ENCODE measurements at regions not wholly inside any gene's neighbourhood (a gene's known extent, or its start where the extent isn't known, plus 50 kb on each side); places are given as distances from the start of the nearest gene placed in this dataset.

DNA sequence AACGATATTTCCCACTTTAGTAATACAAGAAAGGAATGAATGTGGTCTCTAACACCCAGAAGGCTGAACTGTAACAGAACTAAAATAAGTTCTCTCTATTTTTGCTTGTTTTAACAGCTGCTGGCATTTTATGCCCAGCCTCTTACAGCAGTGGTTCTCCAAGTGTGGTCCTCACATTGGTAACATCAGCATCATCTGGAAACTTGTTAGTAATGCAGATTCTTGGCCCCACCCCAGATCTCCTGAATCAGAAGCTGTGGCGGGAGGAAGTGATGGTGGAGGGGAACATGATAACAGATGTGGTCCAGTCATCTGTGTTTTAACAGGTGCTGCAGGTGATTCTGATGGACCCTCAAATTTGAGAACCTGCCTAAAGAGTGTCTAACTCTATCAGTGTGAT is 170.1 kb downstream of the TMEM26 start:
- DNase-seq (ENCODE audit: low read depth in 2 of 2) = peak in 1 of 2 donors; percentile 68
- Histone ChIP-seq H4K20me1 (ENCODE audit: control insufficient read depth, extremely low read depth, insufficient read depth, low read length) (no peaks in the 10 kb centered on the region), H3K4me3 (replicated peaks in 1 of 4; ENCODE audit: control extremely low read depth in 1 of 4, insufficient read depth in 1 of 4, low read depth in 3 of 4, low read length in 4 of 4) (no peak overlapping the region), H2AFZ (ENCODE audit: low read length) (no peak overlapping the region), H3K4me1 (ENCODE audit: control insufficient read depth, extremely low read depth, insufficient read depth, low read length) (peaks cover 3% of the 10 kb centered on the region), H3K4me2 (ENCODE audit: extremely low read depth, insufficient read depth, low read length) (no peak overlapping the region), H3K36me3 (ENCODE audit: control insufficient read depth, insufficient read depth, low read length) (no peaks in the 10 kb centered on the region), H3K27me3 (ENCODE audit: control insufficient read depth, insufficient read depth, low read length) (no peaks in the 10 kb centered on the region), H3K9me3 (ENCODE audit: control insufficient read depth, insufficient read depth, low read depth, low read length) (no peaks in the 10 kb centered on the region), H3K9ac (ENCODE audit: insufficient read depth, low read length) (no peak overlapping the region), H3K79me2 (ENCODE audit: control insufficient read depth, insufficient read depth, low read length) (no peaks in the 10 kb centered on the region), H3K27ac (ENCODE audit: insufficient read depth, low read length) (no peak overlapping the region)
- TF ChIP-seq EZH2 (IDR thresholded peaks at IDR 0.05; ENCODE audit: low read length, missing control alignments) (no peak), CTCF (conservative IDR thresholded peaks at IDR 0.05 in 1 of 2, IDR thresholded peaks at IDR 0.05 in 1 of 2; ENCODE audit: low read depth in 1 of 2, low read length in 2 of 2) (no peak)

DNA sequence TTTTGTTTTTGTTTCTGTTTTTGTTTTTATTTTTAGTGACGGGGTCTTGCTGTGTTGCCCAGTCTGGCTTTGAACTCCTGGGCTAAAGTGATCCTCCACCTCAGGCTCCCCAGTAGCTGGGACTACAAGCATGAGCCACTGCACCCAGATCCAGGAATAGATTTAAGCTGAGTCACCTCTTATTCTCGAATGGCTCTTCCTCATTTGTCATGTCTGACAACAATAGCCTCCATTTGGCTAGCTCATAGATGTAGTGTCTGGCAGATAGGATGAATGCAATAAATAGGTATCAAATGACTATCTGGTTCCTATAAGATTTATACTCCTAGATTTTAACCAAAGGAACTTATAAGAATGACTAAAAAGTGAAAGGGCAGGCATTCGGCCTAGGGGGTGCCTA is 172.9 kb downstream of the TMEM26 start:
- H2AFZ ChIP-seq (ENCODE audit: low read length) = no peak overlapping the region
- H3K79me2 ChIP-seq (ENCODE audit: control insufficient read depth, insufficient read depth, low read length) = no peaks in the 10 kb centered on the region
- TF ChIP-seq CTCF (conservative IDR thresholded peaks at IDR 0.05 in 1 of 2, IDR thresholded peaks at IDR 0.05 in 1 of 2; ENCODE audit: low read depth in 1 of 2, low read length in 2 of 2) (no peak), EZH2 (IDR thresholded peaks at IDR 0.05; ENCODE audit: low read length, missing control alignments) (no peak)
- H3K4me3 ChIP-seq (replicated peaks in 1 of 4; ENCODE audit: control extremely low read depth in 1 of 4, insufficient read depth in 1 of 4, low read depth in 3 of 4, low read length in 4 of 4) = no peak overlapping the region
- H3K4me2 ChIP-seq (ENCODE audit: extremely low read depth, insufficient read depth, low read length) = no peak overlapping the region
- H3K27me3 ChIP-seq (ENCODE audit: control insufficient read depth, insufficient read depth, low read length) = no peaks in the 10 kb centered on the region
- H3K9me3 ChIP-seq (ENCODE audit: control insufficient read depth, insufficient read depth, low read depth, low read length) = no peaks in the 10 kb centered on the region
- no peaks in the 10 kb centered on the region for H3K36me3 ChIP-seq (ENCODE audit: control insufficient read depth, insufficient read depth, low read length)
- peak in 1 of 2 donors; percentile 87 for DNase-seq (ENCODE audit: low read depth in 2 of 2)
- H3K4me1 ChIP-seq (ENCODE audit: control insufficient read depth, extremely low read depth, insufficient read depth, low read length) = peaks cover 3% of the 10 kb centered on the region
- no peak overlapping the region for H3K9ac ChIP-seq (ENCODE audit: insufficient read depth, low read length)
- no peaks in the 10 kb centered on the region for H4K20me1 ChIP-seq (ENCODE audit: control insufficient read depth, extremely low read depth, insufficient read depth, low read length)
- H3K27ac ChIP-seq (ENCODE audit: insufficient read depth, low read length) = no peak overlapping the region

GRCh38 chr10:61279400-61279799 is 173.8 kb downstream of the TMEM26 start:
- no peak overlapping the region for H3K4me2 ChIP-seq (ENCODE audit: extremely low read depth, insufficient read depth, low read length)
- no peak overlapping the region for H3K27ac ChIP-seq (ENCODE audit: insufficient read depth, low read length)
- TF ChIP-seq EZH2 (IDR thresholded peaks at IDR 0.05; ENCODE audit: low read length, missing control alignments) = no peak
- TF ChIP-seq CTCF (conservative IDR thresholded peaks at IDR 0.05 in 1 of 2, IDR thresholded peaks at IDR 0.05 in 1 of 2; ENCODE audit: low read depth in 1 of 2, low read length in 2 of 2) = no peak
- H2AFZ ChIP-seq (ENCODE audit: low read length) = no peak overlapping the region
- no peaks in the 10 kb centered on the region for H3K36me3 ChIP-seq (ENCODE audit: control insufficient read depth, insufficient read depth, low read length)
- H3K27me3 ChIP-seq (ENCODE audit: control insufficient read depth, insufficient read depth, low read length) = no peaks in the 10 kb centered on the region
- H3K79me2 ChIP-seq (ENCODE audit: control insufficient read depth, insufficient read depth, low read length) = no peaks in the 10 kb centered on the region
- H3K9me3 ChIP-seq (ENCODE audit: control insufficient read depth, insufficient read depth, low read depth, low read length) = no peaks in the 10 kb centered on the region
- no peak for DNase-seq (ENCODE audit: low read depth in 2 of 2)
- H3K4me1 ChIP-seq (ENCODE audit: control insufficient read depth, extremely low read depth, insufficient read depth, low read length) = peaks cover 3% of the 10 kb centered on the region
- no peak overlapping the region for H3K4me3 ChIP-seq (replicated peaks in 1 of 4; ENCODE audit: control extremely low read depth in 1 of 4, insufficient read depth in 1 of 4, low read depth in 3 of 4, low read length in 4 of 4)
- H3K9ac ChIP-seq (ENCODE audit: insufficient read depth, low read length) = no peak overlapping the region
- no peaks in the 10 kb centered on the region for H4K20me1 ChIP-seq (ENCODE audit: control insufficient read depth, extremely low read depth, insufficient read depth, low read length)

Measured in fibroblast of lung (primary cell).